Kidney tubule cell (primary cell): ENCODE measurements at regions not wholly inside any gene's neighbourhood (a gene's known extent, or its start where the extent isn't known, plus 50 kb on each side); places are given as distances from the start of the nearest gene placed in this dataset.
A peak's percentile ranks its signal among the peaks of the same experiment; 100 is the strongest.

Experiments used
- DNase-seq: peaks from one replicate; pipeline ENCODE4 v3.0.0-alpha.2; 2018; ENCODE audit warnings: low spot score

- DNase-seq: peak; percentile 57
Measured at GRCh38 chr9:13485068-13485596, 205.6 kb upstream of the MPDZ start.

DNA sequence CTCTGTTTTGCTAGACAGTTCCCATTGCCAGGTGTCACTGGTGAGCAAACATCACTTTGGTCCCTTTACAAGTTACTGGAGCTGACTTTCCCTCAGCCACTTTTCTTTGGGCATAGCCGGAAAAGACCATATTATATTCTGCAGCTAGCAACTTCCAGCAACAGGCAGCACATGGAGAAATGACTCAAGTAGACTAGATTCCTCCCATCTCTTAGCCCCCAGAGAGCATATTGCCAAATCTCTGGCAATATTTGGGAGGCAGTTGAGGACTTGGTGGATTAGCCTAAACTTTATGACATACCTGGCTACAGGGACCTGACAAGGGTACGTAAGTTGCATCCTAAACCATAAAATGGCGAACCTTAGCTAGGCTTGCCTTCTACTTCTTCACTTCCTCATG lies 204.7 kb upstream of the MPDZ start:
- no peak for DNase-seq

DNA sequence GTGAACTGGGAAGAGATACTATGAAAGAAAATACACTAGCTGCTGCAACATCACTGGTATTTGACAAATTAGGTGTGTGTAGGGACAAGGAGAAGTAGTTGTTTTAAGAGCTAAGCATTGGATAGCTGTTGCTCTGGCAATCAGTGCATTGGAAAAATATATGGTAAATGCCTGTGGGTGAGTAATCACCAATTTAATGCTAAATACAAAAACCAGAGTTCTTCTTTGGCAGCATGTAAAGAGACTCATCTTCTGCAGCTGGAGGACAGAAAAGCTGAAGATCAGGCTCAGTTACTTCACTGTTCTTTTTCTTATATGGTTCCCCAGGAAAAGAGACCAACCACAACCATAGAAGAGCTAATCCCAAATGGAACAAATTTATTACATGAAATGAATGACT lies 201.8 kb upstream of the MPDZ start:
- no peak for DNase-seq

- no peak for DNase-seq
Measured at GRCh38 chr9:13480693-13481092, 201.2 kb upstream of the MPDZ start.

DNA sequence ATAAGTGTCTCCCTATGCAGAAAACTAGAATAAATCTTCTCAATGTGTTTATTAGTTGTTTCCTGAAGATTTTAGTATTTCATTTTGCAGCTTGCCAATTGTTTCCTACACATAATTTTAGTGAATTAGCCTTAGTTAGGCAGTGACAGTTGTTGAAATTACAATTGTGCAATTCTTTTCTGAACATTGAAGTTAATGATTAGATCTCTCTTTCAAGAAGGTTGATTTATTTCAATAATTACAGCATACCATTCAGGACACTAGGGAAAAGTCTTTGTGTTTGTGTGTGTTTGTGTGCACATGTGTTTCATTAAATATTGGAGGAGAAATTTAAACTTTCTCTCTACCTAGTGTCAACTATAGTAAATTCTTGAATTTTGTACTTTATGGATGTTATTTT lies 199.6 kb upstream of the MPDZ start:
- no peak for DNase-seq

DNA sequence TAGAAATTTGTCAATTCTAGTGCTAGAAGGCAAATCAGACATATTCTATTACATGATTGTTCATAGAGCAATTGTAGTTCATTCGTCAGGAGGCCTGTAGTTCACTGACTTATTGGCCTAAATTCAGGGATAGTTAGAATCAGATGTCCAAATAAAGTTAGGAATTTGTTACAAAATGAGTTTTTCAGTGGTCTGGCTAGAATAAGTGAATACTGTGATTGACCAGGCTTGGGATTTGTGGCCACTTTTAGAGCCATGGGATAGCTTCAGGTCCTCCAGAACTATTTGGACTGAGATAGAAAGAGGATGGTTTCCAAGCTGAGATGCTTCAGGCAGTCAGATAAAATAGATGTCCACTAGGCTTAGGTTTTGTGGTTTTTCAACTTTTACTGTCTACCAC lies 199.1 kb upstream of the MPDZ start:
- DNase-seq: no peak

DNA sequence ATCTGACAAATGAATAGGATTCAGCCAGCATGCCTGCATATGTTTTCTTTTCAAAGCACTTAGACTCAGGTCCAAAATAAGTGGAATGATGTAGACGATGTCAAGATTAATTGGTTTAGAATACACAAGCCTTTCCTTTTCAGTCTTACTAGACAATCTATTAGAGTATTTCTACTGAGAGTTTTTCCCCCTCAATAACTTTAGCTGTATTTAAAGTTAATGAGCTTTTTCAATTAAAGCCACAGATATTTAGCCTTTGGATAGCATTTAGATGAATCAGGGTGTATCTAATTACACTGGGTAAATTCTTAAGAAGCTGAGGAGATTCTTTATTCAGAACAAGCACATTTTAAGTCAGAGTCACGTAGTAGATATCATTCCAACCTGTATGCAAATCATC lies 198.7 kb upstream of the MPDZ start:
- peak; percentile 30 for DNase-seq

DNA sequence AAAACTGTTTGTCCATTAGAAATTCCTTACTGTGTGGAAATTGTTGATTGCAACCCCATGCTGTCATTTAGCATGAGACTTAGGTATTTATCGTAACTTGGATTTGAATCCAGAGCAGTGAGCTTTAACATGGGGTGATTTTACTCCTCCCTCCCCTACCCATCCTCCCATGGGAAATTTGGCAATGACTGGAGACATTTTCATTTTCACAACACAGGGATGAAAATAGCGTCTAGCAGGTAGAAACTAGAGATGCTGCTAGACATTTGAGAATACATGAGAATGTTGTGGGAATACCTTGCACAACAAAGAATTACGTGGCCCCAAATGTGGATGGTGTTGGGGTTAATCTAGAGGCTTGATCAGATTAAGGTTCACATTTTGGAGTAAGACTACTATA lies 191.3 kb upstream of the MPDZ start:
- no peak for DNase-seq

GRCh38 chr9:13467157-13467556 lies 187.7 kb upstream of the MPDZ start:
- no peak for DNase-seq

GRCh38 chr9:13461414-13461991 lies 182.0 kb upstream of the MPDZ start:
- DNase-seq: no peak

- DNase-seq: peak; percentile 46
Measured at GRCh38 chr9:13459071-13459470, 179.6 kb upstream of the MPDZ start.

DNA sequence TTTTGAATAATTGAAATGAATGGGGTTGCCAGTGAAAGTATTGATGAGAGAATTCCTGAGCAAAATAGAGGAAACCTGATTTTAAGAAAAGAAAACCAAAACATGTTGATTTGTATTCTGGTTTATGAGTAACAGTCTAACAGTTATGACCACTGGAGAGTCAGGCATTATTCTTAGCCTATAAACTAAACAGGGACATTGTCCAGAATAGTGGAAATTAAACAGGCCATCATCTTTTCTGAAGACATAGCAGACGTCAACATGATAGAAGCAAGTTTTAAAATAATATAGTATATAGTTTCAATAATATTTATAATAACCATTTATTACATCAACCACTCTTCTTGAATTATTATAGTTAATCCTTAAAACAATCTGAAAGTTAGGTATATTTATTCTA lies 178.3 kb upstream of the MPDZ start:
- DNase-seq: no peak

DNA sequence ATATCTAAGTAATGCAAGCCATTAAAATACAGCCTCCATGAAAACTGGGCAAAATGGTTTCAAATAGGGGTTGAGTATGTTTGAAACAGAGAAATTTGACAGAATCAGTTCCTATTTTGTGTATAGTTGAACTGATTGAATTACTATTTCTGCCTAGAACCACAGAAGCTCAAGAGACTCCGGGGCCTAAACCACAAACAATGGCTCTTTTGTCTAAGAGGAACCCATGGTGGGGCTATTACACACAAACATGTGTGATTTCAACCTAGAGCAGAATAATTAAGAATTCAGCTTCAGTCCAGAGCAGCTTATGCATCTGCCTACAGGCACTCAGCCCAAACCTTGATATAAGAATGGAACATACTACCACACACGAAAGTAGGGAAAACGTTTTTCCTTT lies 171.2 kb upstream of the MPDZ start:
- DNase-seq: no peak

GRCh38 chr9:13448482-13448881 lies 169.0 kb upstream of the MPDZ start:
- DNase-seq: no peak

DNA sequence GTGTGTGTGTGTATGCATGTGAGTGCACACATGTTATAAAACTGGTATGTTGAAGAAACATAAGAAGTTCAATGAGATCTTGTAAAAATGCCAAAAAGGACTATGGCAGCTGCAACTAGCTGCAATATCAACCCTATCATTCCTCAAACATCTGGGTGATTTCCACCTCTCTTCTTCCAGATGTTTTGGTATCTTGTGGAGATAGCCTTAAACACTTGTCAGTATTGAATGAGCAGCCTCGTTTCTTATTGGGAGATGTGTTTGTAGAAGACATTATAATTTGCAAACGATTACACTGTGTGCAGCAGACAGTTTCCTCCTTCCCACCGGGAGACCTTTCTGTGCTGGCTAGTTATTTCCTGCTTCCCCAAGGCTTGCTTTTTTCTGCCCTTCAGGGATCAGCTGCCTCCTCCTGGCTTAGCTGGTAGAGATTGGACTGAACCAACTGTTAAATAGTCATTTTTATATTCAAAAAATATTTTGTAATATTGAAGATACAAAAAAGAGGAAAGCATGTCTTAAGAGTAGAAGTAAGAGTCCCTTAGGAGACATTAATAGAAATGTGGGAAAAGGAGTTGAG lies 168.4 kb upstream of the MPDZ start:
- DNase-seq: peak; percentile 1

DNA sequence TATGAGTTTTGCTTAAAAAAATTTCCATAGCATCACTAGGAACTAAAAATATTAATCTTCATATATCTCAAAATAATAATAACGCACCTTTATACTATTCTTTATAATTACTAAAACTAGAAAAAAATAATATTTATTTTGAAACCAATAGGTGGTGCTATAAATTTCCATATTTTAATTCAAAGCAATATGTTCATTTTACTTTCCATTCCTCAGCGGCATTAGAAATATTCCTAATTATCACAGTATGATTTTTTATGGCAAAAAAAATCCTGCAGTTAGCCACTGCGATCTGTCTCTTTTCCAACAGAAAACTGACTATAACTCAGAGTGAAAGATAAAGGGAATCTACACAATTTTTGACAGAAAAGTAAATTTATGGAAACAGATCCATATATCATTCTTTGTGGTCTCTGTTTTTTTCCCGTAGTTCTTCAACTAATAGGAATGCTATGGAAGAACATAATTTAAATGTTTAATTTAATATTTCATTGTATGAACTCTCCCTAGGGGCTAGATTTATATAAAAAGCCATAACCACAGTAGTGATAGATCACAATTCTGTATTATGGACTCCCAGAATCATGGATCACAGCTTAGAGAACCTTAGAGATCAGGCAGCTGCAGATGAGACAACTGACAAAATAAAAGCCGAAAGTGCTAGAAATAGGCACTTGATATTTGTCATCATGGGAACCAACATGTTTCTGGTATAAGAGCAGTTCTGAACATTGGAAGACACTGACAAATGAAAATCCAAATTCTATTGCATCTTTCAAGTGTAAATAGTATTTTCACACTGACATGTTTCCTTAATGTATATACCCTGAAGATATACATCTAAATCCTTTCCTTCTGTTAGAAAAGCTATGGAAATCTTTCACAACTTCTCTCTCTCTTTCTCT lies 167.7 kb upstream of the MPDZ start:
- DNase-seq: no peak

DNA sequence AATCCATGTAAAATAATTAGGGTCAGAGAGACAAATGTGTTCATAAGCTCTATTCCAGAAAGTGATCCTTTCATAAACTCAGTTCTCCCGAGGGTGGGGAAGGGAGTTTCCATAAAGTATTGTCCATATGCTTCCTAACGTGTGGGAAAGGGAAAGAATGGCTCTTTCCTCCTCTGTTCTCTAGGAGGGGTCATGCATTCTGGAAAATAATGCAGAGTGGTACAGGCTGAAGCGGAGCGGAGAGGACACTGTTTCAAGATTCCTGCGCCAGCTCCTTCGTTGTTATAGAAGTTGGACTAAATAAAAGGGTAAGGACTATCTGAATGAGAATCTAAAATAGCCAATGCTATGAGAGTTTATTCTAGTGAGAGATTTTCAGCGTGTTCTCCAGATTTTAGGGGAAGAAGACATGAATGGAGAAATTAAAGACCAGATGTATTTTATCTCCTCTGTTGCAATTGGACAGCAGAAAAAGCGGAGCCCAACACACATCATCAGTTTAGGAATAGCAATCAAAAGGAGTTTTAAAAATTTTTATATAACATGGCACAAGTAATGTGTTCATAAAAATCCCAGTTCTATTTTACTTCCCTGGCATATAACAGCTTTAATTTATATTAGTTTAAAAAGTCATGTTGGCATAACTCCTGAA lies 166.9 kb upstream of the MPDZ start:
- DNase-seq: no peak

GRCh38 chr9:13445103-13445500 lies 165.6 kb upstream of the MPDZ start:
- no peak for DNase-seq

GRCh38 chr9:13444245-13445102 lies 165.0 kb upstream of the MPDZ start:
- no peak for DNase-seq

DNA sequence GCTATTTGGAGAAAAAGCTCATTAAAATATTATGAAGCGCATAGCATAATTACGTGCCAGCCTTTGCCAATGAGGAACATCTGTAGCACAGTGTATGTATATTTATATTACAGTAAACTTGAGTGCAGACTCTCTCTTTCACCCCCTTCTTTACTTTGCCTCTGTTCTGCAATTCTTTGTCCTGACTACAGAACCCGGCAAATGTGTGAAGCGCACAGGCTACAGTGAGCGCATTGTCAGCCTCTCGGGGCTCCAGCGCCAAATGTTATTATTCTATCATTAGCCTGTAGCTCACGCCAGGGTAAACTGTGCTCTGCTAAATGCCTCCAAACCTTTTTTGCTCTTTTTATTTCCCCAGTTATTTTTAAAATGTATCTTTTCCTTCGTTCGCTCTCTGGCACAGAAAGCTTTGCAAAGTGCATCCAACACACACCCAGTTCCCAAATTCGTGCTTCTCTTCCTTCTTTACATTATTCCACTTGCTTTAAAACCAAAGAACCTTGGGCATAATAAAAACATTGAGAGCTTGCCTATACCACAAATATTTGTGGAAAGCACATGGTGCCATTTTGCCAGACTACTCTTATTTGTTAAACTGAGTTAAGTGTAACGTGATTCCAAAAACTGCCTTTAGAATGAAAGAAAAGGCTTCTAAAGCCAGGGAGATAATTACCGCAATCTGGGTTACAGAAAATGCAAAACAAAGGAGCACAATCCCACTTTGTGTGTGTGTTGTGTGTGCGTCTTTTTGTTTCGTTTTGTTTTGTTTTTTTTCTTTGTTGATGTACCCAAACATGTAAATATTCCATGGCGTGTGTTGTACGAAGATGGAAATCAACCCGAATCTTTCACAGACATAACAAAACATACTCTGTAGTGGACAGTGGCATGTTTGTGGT lies 164.1 kb upstream of the MPDZ start:
- no peak for DNase-seq
